ENCODE measurements at regions not wholly inside any gene's neighbourhood (a gene's known extent, or its start where the extent isn't known, plus 50 kb on each side); places are given as distances from the start of the nearest gene placed in this dataset.
A peak's percentile ranks its signal among the peaks of the same experiment; 100 is the strongest.

GRCh38 chr1:55844322-55844721 is 629.2 kb upstream of the USP24 start:
- DNase-seq: no peak

- no peak for DNase-seq
Measured at GRCh38 chr1:55839626-55840025, 624.5 kb upstream of the USP24 start.

- no peak for DNase-seq
Measured at GRCh38 chr1:55839221-55839620, 624.1 kb upstream of the USP24 start.

GRCh38 chr1:55836086-55836485 is 620.9 kb upstream of the USP24 start:
- DNase-seq: no peak

- DNase-seq: peak; percentile 60
Measured at GRCh38 chr1:55833529-55834091, 618.4 kb upstream of the USP24 start.

GRCh38 chr1:55831759-55832158 is 616.6 kb upstream of the USP24 start:
- no peak for DNase-seq

- DNase-seq: no peak
Measured at GRCh38 chr1:55828044-55828443, 612.9 kb upstream of the USP24 start.

GRCh38 chr1:55827350-55827749 is 612.2 kb upstream of the USP24 start:
- DNase-seq: no peak

- no peak for DNase-seq
Measured at GRCh38 chr1:55826381-55827080, 611.4 kb upstream of the USP24 start.

GRCh38 chr1:55825461-55825860 is 610.3 kb upstream of the USP24 start:
- DNase-seq: no peak

- DNase-seq: no peak
Measured at GRCh38 chr1:55824251-55824640, 609.1 kb upstream of the USP24 start.

GRCh38 chr1:55823541-55824250 is 608.5 kb upstream of the USP24 start:
- no peak for DNase-seq

GRCh38 chr1:55822891-55823290 is 607.7 kb upstream of the USP24 start:
- DNase-seq: no peak

- no peak for DNase-seq
Measured at GRCh38 chr1:55821234-55821633, 606.1 kb upstream of the USP24 start.

- DNase-seq: no peak
Measured at GRCh38 chr1:55820501-55820900, 605.3 kb upstream of the USP24 start.

GRCh38 chr1:55819011-55819410 is 603.8 kb upstream of the USP24 start:
- no peak for DNase-seq

- no peak for DNase-seq
Measured at GRCh38 chr1:55816456-55817426, 601.6 kb upstream of the USP24 start.

GRCh38 chr1:55815745-55816455 is 600.7 kb upstream of the USP24 start:
- DNase-seq: no peak

GRCh38 chr1:55814967-55815366 is 599.8 kb upstream of the USP24 start:
- DNase-seq: no peak

GRCh38 chr1:55813618-55814017 is 598.5 kb upstream of the USP24 start:
- no peak for DNase-seq

GRCh38 chr1:55812281-55812680 is 597.1 kb upstream of the USP24 start:
- no peak for DNase-seq

GRCh38 chr1:55808263-55808662 is 593.1 kb upstream of the USP24 start:
- DNase-seq: no peak
